HG03520 (cell line): ENCODE measurements at regions not wholly inside any gene's neighbourhood (a gene's known extent, or its start where the extent isn't known, plus 50 kb on each side); places are given as distances from the start of the nearest gene placed in this dataset.

Experiments
- ATAC-seq: cut with Tn5 transposase; IDR thresholded peaks from one replicate; pipeline ENCODE4 v1.9.1; 2021; ENCODE audit warnings: mild to moderate bottlenecking, moderate library complexity; ENCODE audit not compliant: unreplicated experiment

DNA sequence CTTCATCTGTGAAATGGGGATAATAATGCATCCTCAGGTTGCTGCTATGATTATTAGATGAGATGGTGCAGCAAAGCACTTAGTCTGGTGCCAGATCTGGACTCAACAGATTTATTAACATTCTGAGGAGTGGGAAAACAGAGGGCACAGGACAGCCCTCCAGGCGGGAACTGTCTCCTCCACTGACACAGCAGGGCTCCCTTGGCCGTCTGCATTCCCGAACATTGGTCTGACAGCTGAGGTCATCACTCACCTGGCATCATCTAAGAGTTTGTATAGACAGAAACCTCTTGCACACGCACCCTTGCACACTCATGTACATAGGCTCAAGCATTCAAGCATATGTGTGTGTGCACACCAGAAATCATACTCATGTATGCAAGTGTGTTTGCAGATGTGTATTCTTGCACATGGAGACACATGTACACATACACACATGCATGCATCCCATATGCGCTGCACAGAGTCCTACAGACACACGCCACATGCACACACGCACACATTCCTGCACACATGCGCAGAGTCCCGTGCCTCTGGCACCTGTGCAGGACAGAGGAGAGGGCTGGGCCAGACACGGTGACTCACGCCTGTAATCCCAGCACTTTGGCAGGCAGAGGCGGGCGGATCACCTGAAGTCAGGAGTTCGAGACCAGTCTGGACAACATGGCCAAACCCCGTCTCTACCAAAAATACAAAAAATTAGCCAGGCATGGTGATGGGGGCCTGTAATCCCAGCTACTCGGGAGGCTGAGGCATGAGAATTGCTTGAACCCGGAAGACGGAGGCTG lies 173.3 kb upstream of the GLI2 start:
- no peak for ATAC-seq

DNA sequence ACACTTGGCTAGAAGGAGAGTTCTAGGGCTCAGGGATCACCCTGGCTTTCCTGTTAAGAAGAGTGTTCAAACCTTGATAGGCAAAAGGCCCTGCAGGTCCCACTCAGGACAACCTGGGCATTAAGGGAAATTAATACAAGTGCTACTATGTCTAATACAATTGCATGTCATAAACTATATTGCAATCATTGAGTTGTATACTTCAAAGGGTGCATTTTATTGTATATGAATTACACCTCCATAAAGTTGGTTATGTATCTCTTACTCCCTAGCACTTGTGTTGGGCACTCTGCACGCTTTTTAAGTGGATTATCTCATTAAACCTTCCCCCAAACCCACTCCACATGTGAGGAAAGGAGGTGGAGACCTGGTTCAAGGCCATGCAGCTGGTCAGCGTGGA lies 172.1 kb upstream of the GLI2 start:
- ATAC-seq = no peak

- ATAC-seq = no peak
Measured at GRCh38 chr2:120564213-120565094, 171.2 kb upstream of the GLI2 start.

- ATAC-seq = no peak
Measured at GRCh38 chr2:120565095-120565460, 170.6 kb upstream of the GLI2 start.

GRCh38 chr2:120565929-120566328 lies 169.7 kb upstream of the GLI2 start:
- no peak for ATAC-seq

DNA sequence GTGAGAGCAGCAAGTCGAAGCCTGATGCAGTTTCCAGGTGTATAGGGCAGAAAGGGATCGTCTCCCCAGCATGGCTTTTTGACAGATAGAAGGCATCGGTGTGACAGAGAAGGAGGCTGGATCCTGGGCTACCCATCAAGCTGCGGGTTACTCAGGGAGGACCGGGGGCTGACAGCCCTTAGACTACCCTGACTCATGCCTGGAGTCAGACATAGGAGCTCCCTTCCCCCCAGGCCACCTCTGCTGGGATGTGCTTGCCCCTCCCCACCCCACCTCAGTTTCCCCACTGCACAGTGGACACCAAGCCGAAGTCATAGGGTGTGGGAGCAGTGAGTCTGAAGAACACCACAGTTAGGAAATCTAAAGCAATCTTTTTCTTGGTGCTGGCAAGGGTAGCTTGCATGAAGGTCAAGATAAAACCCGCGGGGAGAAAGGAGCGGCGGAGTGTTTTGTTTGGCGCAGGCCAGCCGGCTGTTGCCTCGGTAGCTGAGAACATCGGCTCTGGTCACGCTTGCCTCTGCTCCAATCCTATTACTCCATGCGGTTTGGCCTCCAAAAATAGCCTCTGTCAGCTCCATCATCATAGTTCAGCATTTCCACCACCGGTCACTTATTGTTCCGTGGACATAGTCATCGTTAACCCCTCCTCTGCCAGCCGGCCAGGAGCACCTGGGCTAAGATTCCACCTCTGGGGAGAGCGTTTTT lies 169.2 kb upstream of the GLI2 start:
- no peak for ATAC-seq

GRCh38 chr2:120567128-120567527 lies 168.5 kb upstream of the GLI2 start:
- no peak for ATAC-seq

GRCh38 chr2:120568089-120568974 lies 167.3 kb upstream of the GLI2 start:
- no peak for ATAC-seq

DNA sequence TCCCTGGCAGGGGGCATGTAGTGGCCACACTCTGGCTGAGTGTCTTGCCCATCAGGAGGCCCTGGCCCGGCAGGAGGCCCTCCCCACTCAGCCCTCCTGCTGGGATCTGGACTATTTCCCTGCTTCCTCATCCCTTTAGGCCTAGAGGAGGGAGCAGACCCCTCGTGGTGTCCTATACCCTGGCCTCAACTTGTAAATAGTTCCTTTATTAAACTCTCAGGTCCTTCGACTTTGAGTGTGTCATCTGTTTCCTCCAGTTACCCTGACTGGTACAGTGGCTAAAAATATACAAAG lies 166.7 kb upstream of the GLI2 start:
- ATAC-seq = no peak

GRCh38 chr2:120570001-120570400 lies 165.7 kb upstream of the GLI2 start:
- no peak for ATAC-seq

DNA sequence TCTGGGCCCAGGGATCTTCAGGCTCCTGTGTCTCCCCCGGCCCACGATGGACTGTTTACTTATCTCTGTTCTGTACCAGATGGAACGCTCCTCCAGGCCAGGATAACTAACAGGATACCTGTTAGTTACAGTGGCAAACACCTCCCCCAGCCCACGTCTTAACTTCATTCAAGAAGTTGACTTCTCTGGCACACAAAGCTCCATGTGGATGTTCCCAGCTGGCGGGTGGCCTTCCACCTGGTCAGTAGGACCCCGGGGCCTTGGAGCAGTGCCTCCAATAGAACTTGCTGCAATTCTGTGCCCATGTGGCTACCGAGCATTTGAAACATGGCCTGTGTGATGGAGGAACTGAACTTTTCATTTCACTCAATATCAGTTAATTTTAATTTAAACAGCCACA lies 165.1 kb upstream of the GLI2 start:
- ATAC-seq = no peak

DNA sequence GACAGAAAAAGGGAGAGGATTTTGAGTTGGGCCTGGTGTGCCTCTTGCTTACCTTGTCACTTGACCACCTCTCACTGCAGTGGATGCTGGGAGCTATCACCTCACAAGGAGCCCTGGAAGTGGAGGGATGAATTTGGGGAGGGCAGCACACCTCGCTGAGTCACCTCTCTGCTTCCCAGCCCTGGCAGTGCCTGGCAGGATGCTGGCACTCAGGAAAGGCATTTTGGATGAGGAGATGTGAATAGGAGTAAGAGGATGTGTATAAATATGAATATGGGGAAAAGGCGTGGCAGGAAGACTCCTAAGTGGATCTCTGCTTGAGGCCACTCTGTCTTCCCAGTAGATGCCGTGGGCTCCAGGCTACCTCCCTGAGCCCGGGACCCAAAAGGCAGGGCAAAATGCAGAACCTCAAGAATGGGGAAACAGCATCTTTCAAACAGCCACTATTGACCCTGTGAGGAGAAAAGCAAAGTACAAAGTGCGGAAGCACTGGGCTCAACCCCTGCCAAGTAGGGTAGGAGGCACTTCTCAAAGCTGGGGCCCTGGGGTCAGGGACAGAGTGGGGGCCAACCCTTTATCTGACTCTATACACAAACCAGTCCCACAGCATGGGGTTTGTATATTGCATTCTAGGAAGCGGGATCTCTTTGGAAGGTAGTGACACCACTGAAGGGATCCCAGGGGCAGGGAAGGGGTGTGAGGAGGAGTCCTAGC lies 164.5 kb upstream of the GLI2 start:
- no peak for ATAC-seq

- ATAC-seq = no peak
Measured at GRCh38 chr2:120572226-120572625, 163.4 kb upstream of the GLI2 start.

DNA sequence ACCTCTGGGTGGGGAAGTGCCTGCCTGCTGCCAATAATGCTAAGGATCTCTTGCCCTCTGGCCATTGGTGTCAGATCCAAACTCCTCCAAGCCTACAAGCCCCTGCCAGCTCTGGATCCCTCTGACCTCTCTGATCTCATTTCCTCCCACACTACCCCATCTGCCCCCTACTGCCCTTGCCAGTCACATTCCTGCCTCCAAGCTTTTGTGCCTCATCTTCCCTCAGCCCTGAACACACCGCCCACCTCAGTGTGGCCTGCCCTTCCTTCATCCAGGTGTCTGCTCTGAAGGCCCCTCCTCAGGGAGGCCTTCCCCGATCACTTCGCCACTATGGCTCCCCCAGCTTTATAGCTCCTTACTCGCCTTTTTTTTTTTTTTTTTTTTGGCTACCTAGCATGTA lies 161.0 kb upstream of the GLI2 start:
- ATAC-seq = no peak

GRCh38 chr2:120575966-120576365 lies 159.7 kb upstream of the GLI2 start:
- ATAC-seq = no peak

GRCh38 chr2:120576509-120577474 lies 158.9 kb upstream of the GLI2 start:
- ATAC-seq = no peak

- no peak for ATAC-seq
Measured at GRCh38 chr2:120577721-120578295, 157.9 kb upstream of the GLI2 start.

- ATAC-seq = no peak
Measured at GRCh38 chr2:120578576-120579352, 156.9 kb upstream of the GLI2 start.
